GM12891 (cell line): ENCODE measurements at regions not wholly inside any gene's neighbourhood (a gene's known extent, or its start where the extent isn't known, plus 50 kb on each side); places are given as distances from the start of the nearest gene placed in this dataset.

ENCODE experiments used
- PAX5 ChIP-seq: IDR thresholded peaks from 2 replicates; pipeline ENCODE4 v1.6.1; 2011; ENCODE audit warnings: low read length, moderate library complexity, mild to moderate bottlenecking; ENCODE audit not compliant: insufficient read depth, severe bottlenecking
- POLR2A ChIP-seq: IDR thresholded peaks from 2 replicates; pipeline ENCODE4 v1.6.1; 2011; ENCODE audit warnings: low read depth, low read length, control low read depth
- SPI1 ChIP-seq: IDR thresholded peaks from 2 replicates; pipeline ENCODE4 v1.6.1; 2011; ENCODE audit warnings: low read depth, low read length, control low read depth
- TAF1 ChIP-seq: IDR thresholded peaks from 2 replicates; pipeline ENCODE4 v1.6.1; 2011; ENCODE audit warnings: low read depth, low read length, control low read depth

DNA sequence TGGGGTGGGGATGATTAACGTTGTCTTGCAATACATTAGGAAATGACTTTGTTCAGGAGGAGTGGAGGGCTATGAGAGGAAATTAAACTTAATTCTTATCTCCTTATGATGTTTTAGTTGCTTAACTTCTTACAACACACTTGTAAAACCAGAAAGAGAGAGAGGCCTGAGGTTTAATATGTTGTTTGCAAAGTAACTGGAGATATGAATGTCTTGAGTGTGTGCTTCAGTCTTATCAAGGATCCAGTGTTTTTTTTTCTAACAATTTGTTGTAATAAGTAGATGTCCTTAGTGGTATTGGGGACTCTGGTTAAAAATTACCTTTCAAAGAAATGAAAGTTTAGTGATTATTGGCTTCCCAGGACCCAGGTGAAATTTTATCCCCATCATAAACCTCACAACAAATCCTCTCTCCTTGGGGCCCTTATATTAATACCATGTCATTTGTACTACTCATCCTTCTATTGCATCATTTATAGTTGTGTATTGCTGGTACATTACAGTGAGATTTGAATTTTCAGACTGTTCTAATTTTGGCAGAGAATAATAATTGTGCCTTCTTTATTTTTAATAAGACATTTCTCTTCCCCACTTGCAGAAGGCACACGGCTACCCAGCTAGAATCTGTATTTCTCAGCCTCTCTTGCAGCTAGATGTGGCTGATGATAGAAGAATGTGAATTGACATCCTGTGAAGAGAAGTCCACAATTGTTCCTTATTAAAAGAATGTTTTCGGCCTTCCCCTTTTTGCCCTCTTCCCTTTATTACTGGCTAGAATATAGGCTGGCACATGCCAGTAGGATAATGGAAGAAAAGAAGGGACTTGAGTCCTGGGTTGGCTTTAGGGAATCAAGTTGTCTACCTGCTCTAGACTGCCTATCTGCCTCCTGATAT is 91.9 kb upstream of the CXCR4 start:
- TF ChIP-seq SPI1 (no peak), TAF1 (no peak), POLR2A (no peak), PAX5 (no peak)
